Transverse colon (tissue), 4 donors: ENCODE measurements at regions not wholly inside any gene's neighbourhood (a gene's known extent, or its start where the extent isn't known, plus 50 kb on each side); places are given as distances from the start of the nearest gene placed in this dataset.

Experiments used
- DNase-seq: peaks from one replicate; pipeline ENCODE4 v3.0.0-alpha.2; 2019
- H3K27ac ChIP-seq, 4 donors: fragments of 200-600 bp; sonication (generic); 2 replicates each; pipeline ENCODE4 v1.5.1; 2016 to 2018; ENCODE audit warnings: inconsistent platforms in 4 of 4
- H3K27me3 ChIP-seq: fragments of 200-600 bp; sonication (generic); 2 replicates; pipeline ENCODE4 v1.5.1; 2017; ENCODE audit warnings: inconsistent platforms
- H3K36me3 ChIP-seq, 4 donors: fragments of 200-600 bp; sonication (generic); 2 replicates each; pipeline ENCODE4 v1.5.1; 2017 to 2019; ENCODE audit warnings: inconsistent platforms in 4 of 4
- H3K4me1 ChIP-seq, 4 donors: fragments of 200-600 bp; sonication (generic); 2 replicates each; pipeline ENCODE4 v1.5.1; 2017 to 2020; ENCODE audit warnings: inconsistent platforms in 4 of 4
- H3K4me3 ChIP-seq, 4 donors: fragments of 200-600 bp; sonication (generic); 1 replicate in 1 of 4; 2 replicates in 3 of 4; pipeline versions ENCODE4 v1.5.1 to v1.6.1; 2017 to 2019; ENCODE audit warnings: inconsistent platforms in 4 of 4
- H3K9me3 ChIP-seq, 2 donors: fragments of 200-600 bp; sonication (generic); 2 replicates each; pipeline ENCODE4 v1.5.1; 2017 to 2019; ENCODE audit warnings: inconsistent platforms in 2 of 2
- CTCF ChIP-seq, 5 experiments: fragments of 200-600 bp in 3 of 5; fragments of 450-650 bp in 2 of 5; sonication (generic) in 3 of 5; IDR thresholded peaks; 1 replicate in 2 of 5; 2 replicates in 3 of 5; pipeline ENCODE4 v1.5.1; 2016 to 2017; ENCODE audit warnings: antibody characterized with exemption in 5 of 5, inconsistent platforms in 3 of 5, mild to moderate bottlenecking in 2 of 5, moderate library complexity in 1 of 5
- EP300 ChIP-seq: sonication (generic); formaldehyde crosslinking; IDR thresholded peaks from one replicate; pipeline ENCODE4 v1.6.1; 2017; ENCODE audit warnings: antibody characterized with exemption, low read depth
- POLR2A ChIP-seq: fragments of 450-650 bp; IDR thresholded peaks from one replicate; pipeline ENCODE4 v1.6.1; 2016; ENCODE audit warnings: antibody characterized with exemption, mild to moderate bottlenecking, moderate library complexity
- POLR2AphosphoS5 ChIP-seq, 3 donors: sonication (generic); formaldehyde crosslinking; IDR thresholded peaks; one replicate each; pipeline ENCODE4 v1.6.1; 2016; ENCODE audit warnings: antibody characterized with exemption in 3 of 3
- WGBS, 2 donors: methylation state at CpG; one replicate each; pipeline ENCODE4 v1.1.5; 2018; ENCODE audit warnings: low coverage in 1 of 2; 5-methylcytosine and 5-hydroxymethylcytosine counted together
- in situ Hi-C, 4 donors: fragments of 200-750 bp; cut with MboI; loops; one replicate each; pipeline versions ENCODE4 v1.15.0 to v1.15.1; 2017; ENCODE audit warnings: low sequenced_read_pairs in 3 of 4, low pct_ligation_motif_present in 1 of 4, low pct_unique_long_range_greater_than_20kb in 1 of 4
- intact Hi-C: fragments of 100-400 bp; cut with DNase I; formaldehyde crosslinking; loops from one replicate; pipeline ENCODE4 v1.15.1; 2023; ENCODE audit warnings: low total_unique reads

- 75% methylated on average over 2 of the region's 2 CpGs; no CpG with 5 or more reads in 1 of the 2 donors for WGBS, 2 donors
- Histone ChIP-seq H3K27ac (no peak overlapping the region), H3K27me3 (peaks cover 4% of the 10 kb centered on the region), H3K36me3 (no peaks in the 10 kb centered on the region), H3K4me1 (no peaks in the 10 kb centered on the region), H3K9me3 (no peaks in the 10 kb centered on the region), H3K4me3 (no peak overlapping the region)
- in situ Hi-C loops = no loop called here
- TF ChIP-seq POLR2A (no peak), POLR2AphosphoS5 (IDR thresholded peaks at IDR 0.05) (no peak), EP300 (no peak), CTCF (IDR thresholded peaks at IDR 0.05) (no peak)
- DNase-seq = no peak
- intact Hi-C loops = no loop called here
Measured at GRCh38 chr1:24244519-24245268, 57.6 kb upstream of the IFNLR1 start.

- in situ Hi-C loops = no loop called here
- Histone ChIP-seq H3K27me3 (no peaks in the 10 kb centered on the region), H3K27ac (no peak overlapping the region), H3K4me1 (no peaks in the 10 kb centered on the region), H3K4me3 (no peak overlapping the region), H3K36me3 (no peaks in the 10 kb centered on the region), H3K9me3 (no peaks in the 10 kb centered on the region)
- no peak for DNase-seq
- intact Hi-C loops = no loop called here
- TF ChIP-seq CTCF (IDR thresholded peaks at IDR 0.05) (no peak), EP300 (no peak), POLR2AphosphoS5 (IDR thresholded peaks at IDR 0.05) (no peak), POLR2A (no peak)
- 69 to 77% methylated on average over 2 to 8 of the region's 8 CpGs for WGBS, 2 donors
Measured at GRCh38 chr1:24237750-24238395, 50.8 kb upstream of the IFNLR1 start.

DNA sequence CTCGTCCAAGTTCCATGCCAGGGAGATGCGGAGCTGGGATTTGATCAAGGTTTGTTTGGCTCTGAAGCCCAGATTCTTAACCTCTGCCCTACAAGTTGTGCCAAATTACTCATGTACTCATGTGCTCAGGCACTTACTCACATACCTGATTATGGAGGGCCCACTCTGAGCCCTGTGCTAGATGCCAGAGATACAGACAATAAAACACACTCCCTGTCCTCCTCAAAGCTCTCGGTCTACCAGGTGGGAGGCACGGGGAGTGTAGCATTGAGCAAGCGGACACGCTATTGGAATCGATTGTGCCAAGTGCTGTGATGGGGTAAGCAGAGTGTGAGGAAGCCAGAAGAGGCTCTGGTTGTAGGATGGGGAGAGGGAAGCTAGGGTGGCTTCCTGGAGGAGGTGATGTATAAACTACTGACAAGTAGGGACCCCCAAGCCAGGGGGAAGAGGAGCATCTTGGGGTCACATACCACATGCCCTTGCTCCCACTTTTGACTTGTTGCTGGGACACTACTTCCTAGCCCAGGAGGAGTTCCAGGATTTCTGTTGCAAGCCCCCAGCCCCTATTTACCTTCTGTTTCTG, 49.8 kb upstream of the IFNLR1 start:
- no peaks in the 10 kb centered on the region for H3K9me3 ChIP-seq
- no peak overlapping the region for H3K4me3 ChIP-seq
- no peaks in the 10 kb centered on the region for H3K4me1 ChIP-seq
- no peaks in the 10 kb centered on the region for H3K36me3 ChIP-seq
- H3K27me3 ChIP-seq = no peaks in the 10 kb centered on the region
- TF ChIP-seq POLR2AphosphoS5 (IDR thresholded peaks at IDR 0.05) (no peak), POLR2A (no peak), CTCF (IDR thresholded peaks at IDR 0.05) (no peak), EP300 (no peak)
- intact Hi-C loops (no loop called here), in situ Hi-C loops (no loop called here)
- WGBS, 2 donors = 25 to 54% methylated on average over 2 to 7 of the region's 7 CpGs
- no peak overlapping the region for H3K27ac ChIP-seq
- peak; percentile 9 for DNase-seq
